ENCODE measurements at regions not wholly inside any gene's neighbourhood (a gene's known extent, or its start where the extent isn't known, plus 50 kb on each side); places are given as distances from the start of the nearest gene placed in this dataset.
"Not testable (repeated sequence)": the region's sequence is repeated elsewhere in the genome, so short reads cannot be mapped to it uniquely, and the experiment has no call there.

GRCh38 chr7:106530183-106530582 lies 130.8 kb downstream of the CCDC71L start:
- not testable (repeated sequence) for TF ChIP-seq CTCF (IDR thresholded peaks at IDR 0.05; ENCODE audit: low read length); EZH2 (IDR thresholded peaks at IDR 0.05; ENCODE audit: borderline replicate concordance, low read length)
